AG10803 (cell line): ENCODE measurements at regions not wholly inside any gene's neighbourhood (a gene's known extent, or its start where the extent isn't known, plus 50 kb on each side); places are given as distances from the start of the nearest gene placed in this dataset.

ENCODE experiments used
- DNase-seq: peaks from one replicate; pipeline ENCODE4 v3.0.0; 2010; ENCODE audit warnings: low read depth
- H3K4me3 ChIP-seq: 2 replicates; pipeline ENCODE4 v1.5.1; 2011; ENCODE audit warnings: mild to moderate bottlenecking, low read length, control low read depth
- CTCF ChIP-seq: conservative IDR thresholded peaks from 2 replicates; pipeline ENCODE4 v1.5.1; 2011; ENCODE audit warnings: mild to moderate bottlenecking, low read length, control low read depth, inconsistent platforms

- H3K4me3 ChIP-seq: no peak overlapping the region
- no peak for TF ChIP-seq CTCF
- DNase-seq: no peak
Observed at GRCh38 chr4:66212489-66212888, 542.2 kb upstream of the EPHA5 start.

GRCh38 chr4:66204534-66205247, 534.4 kb upstream of the EPHA5 start:
- no peak for TF ChIP-seq CTCF
- no peak for DNase-seq
- no peak overlapping the region for H3K4me3 ChIP-seq

- no peak overlapping the region for H3K4me3 ChIP-seq
- TF ChIP-seq CTCF: no peak
- DNase-seq: no peak
Observed at GRCh38 chr4:66202870-66203269, 532.6 kb upstream of the EPHA5 start.

- no peak for DNase-seq
- no peak for TF ChIP-seq CTCF
Observed at GRCh38 chr4:66197451-66197850, 527.2 kb upstream of the EPHA5 start.

DNA sequence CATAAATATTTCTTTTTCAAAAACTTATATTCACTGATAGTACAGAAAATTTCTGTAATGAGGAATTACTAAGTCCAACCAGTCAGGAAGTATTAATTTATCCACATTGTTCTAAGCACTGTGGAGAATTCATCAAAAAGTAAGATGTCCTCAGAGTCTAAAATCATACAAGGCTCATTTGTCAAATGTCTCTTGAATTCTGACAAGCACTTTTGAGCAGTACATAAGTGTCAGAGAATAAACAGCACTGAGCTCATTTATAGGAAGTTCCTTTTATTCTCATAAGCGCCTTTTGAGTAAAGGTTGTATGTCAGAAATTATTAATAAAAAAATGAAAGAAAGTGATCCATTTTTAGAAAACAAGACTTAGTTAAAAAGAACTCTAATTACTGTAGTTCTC, 523.2 kb upstream of the EPHA5 start:
- H3K4me3 ChIP-seq: no peak overlapping the region
- TF ChIP-seq CTCF: no peak
- DNase-seq: no peak

More at GRCh38 chr4:66197451-66197850, 527.2 kb upstream of the EPHA5 start:
- H3K4me3 ChIP-seq: no peak overlapping the region

DNA sequence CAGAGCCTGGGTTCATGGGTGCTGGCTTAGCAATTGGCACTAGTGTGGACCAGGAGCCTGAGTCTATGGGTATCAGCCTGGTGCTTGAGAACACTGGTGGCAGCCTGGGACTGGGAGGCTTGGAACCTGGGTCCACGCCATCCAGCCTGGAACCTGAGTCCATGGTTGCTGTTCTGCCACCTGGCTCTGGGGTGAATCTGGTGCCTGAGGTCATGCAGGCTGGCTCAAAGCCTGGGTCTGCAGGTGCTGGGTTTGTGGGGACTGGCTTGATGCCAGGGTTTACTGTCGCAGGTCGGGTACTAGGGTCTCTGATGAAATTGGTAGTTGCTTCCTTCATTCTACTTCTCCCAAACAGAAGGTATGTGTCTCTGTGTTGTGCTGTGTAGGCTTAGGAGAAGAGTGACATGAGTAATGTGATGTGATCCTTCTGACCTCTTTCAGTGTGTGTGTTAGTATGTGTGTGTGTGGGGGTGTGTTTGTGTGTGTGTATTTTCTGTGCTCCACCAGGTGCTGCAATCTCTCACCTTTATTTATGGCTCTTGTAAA, 517.0 kb upstream of the EPHA5 start:
- no peak for TF ChIP-seq CTCF
- no peak overlapping the region for H3K4me3 ChIP-seq
- DNase-seq: no peak

- no peak for DNase-seq
- TF ChIP-seq CTCF: no peak
- no peak overlapping the region for H3K4me3 ChIP-seq
Observed at GRCh38 chr4:66186095-66186494, 515.8 kb upstream of the EPHA5 start.
